ENCODE measurements at regions not wholly inside any gene's neighbourhood (a gene's known extent, or its start where the extent isn't known, plus 50 kb on each side); places are given as distances from the start of the nearest gene placed in this dataset.
"Not testable (repeated sequence)": the region's sequence is repeated elsewhere in the genome, so short reads cannot be mapped to it uniquely, and the experiment has no call there.

DNA sequence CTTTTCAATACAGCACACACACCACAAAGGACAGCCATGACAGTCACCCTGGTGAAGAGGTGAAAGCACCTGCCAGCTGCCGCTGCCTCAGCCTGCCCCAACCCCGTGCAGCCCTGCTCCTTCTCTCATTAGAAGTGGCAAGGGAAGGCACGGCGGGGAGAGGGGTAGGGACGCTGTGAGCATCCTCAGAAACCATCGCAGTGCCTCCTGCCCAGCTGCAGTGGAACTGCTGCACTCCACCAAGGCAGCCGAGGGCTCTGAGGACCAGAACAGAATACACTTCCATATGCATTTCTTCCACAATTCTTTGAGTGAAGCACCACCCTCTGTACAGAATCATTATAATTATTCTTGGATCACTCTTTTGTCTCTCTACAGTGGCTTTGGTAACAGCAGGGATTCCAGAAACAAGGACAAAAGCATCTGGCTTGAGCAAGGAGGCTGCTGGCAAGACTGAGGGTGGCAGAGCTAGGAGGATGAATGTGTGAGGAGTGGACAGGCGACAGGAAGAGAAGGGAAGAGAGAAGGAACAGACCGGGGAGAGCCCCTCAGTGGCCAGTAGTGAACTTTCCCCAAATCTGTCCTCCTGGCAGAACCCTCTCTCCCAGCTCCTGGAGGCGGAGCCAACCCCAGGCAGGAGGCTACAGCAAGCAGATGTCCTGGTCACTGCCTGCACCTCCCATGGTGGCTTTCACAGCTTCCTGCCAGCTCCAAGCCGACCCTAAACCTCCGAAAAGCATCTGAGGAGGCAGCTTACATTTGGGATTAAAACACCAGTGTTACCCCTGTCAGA is 73.2 kb downstream of the MTNR1A start:
- DNase-seq (ENCODE audit: low spot score) (no peak), ATAC-seq (no peak)
- intact Hi-C loops (cut with DNase I) = no loop called here

- ATAC-seq = no peak
- intact Hi-C loops (cut with DNase I) = no loop called here
These were observed 80.2 kb downstream of the MTNR1A start for GRCh38 chr4:186475202-186475601.

DNA sequence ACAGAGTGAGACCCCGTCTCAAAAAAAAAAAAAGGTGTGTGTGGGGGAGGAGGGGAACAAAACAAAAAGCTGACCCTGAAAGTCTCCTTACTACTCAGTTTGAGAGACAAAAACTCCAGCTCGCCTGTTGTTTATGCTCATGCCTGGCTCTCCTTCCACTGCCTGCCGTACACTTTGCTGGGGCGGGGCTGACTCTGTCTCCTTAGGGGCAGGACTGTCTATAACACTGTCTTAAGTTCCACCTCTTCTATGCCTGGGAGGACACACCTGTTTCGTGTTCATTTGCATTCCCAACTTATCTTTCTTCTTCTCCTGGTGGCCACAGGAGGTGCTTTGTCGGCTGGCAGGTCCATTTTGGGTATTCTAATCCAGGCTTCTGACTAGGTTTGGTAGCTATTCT is 81.4 kb downstream of the MTNR1A start:
- DNase-seq (ENCODE audit: low spot score) (no peak), ATAC-seq (no peak)
- intact Hi-C loops (cut with DNase I) = loop anchor here (5.0 kb wide), 1 partner anchor 113 kb away; no protein-coding TSS in a partner anchor

More at GRCh38 chr4:186475202-186475601, 80.2 kb downstream of the MTNR1A start:
- no peak for DNase-seq (ENCODE audit: low spot score)

GRCh38 chr4:186472948-186473347 is 82.4 kb downstream of the MTNR1A start:
- intact Hi-C loops (cut with DNase I) = loop anchor here (5.0 kb wide), 1 partner anchor 114 kb away; no protein-coding TSS in a partner anchor
- DNase-seq (ENCODE audit: low spot score) (no peak), ATAC-seq (no peak)

- intact Hi-C loops (cut with DNase I) = loop anchor here (5.0 kb wide), 1 partner anchor 116 kb away; no protein-coding TSS in a partner anchor
- ATAC-seq (no peak), DNase-seq (ENCODE audit: low spot score) (no peak)
These were observed 83.9 kb downstream of the MTNR1A start for GRCh38 chr4:186471441-186471840.

DNA sequence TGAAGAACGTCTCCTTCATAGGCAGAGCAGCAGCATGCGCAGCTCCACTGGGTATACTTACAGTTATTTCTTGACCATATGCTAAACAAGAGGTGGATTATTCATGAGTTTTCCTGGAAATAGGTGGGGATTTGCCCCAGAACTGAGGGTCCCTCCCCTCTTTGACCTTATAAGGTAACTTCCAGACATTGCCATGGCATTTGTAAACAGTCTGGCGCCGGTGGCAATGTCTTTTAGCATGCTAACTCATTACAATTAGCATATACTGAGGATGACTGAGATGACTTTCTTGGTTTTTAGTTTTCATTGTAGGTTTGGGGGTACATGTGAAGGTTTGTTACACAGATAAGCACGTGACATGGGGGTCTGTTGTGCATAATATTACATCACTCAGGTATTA is 97.3 kb downstream of the MTNR1A start:
- intact Hi-C loops (cut with DNase I) = no loop called here
- ATAC-seq (no peak), DNase-seq (ENCODE audit: low spot score) (no peak)

GRCh38 chr4:186451982-186452381 is 103.4 kb downstream of the MTNR1A start:
- intact Hi-C loops (cut with DNase I) = no loop called here
- DNase-seq (ENCODE audit: low spot score) (no peak), ATAC-seq (no peak)

- no peak for ATAC-seq
- no peak for DNase-seq (ENCODE audit: low spot score)
- intact Hi-C loops (cut with DNase I) = no loop called here
These were observed 105.4 kb downstream of the MTNR1A start for GRCh38 chr4:186449954-186450353.

- DNase-seq (ENCODE audit: low spot score) (no peak), ATAC-seq (no peak)
- intact Hi-C loops (cut with DNase I) = no loop called here
These were observed 110.3 kb downstream of the MTNR1A start for GRCh38 chr4:186445040-186445439.

GRCh38 chr4:186441502-186441901 is 113.9 kb downstream of the MTNR1A start:
- DNase-seq (ENCODE audit: low spot score) = no peak
- no peak for ATAC-seq
- intact Hi-C loops (cut with DNase I) = no loop called here

- no peak for ATAC-seq
- intact Hi-C loops (cut with DNase I) = no loop called here
- no peak for DNase-seq (ENCODE audit: low spot score)
These were observed 126.9 kb downstream of the MTNR1A start for GRCh38 chr4:186428481-186428880.

DNA sequence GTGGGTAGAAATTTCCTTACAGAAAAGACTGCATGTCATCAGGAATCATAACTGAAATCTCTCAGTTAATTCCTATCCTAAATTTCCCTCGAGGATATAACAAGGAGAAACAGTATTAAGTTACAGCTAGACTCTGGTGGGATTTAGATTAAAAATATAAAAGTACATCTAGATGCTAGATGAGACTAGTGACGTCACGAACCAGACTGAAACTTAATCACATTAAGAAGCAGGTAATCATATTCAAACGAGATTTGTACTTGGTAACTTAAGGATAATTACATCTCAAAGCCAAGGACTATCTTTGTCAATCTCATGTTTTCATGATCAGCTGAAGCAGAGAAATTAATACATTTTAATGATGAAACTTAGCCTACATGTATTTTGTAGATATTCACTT is 130.6 kb downstream of the MTNR1A start:
- intact Hi-C loops (cut with DNase I) = no loop called here
- DNase-seq (ENCODE audit: low spot score) (no peak), ATAC-seq (no peak)

GRCh38 chr4:186422296-186422695 is 133.1 kb downstream of the MTNR1A start:
- ATAC-seq (no peak), DNase-seq (ENCODE audit: low spot score) (no peak)
- intact Hi-C loops (cut with DNase I) = no loop called here

DNA sequence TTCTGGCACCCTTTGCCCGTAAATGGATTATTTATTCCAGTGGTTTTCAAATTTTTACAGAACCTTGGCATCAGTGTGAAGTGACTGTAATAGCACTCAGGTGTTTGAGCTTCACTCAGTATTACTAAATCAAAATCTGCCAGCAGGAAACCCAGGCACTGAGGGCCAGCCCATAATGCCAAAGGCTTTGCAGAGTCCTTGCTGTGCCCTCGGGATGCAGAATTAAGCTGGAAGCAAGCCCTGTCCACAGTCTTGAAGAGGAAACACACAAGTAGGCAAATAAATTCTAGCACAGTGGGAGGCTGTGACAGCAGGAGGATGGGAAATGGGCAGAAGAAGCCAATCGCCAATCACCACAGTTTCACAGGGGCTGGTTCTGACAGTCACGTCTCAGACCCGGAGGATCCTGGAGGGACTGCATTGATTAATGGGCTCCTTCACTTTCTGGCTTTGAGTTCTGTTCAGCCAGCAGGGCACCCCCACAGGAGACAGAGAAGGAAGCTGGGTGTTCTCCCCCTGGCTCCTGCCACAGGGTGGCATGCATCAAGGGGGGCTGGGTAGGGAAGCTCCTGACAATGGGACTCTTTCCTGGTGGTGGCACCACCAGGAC is 138.8 kb downstream of the MTNR1A start:
- intact Hi-C loops (cut with DNase I) = no loop called here
- DNase-seq (ENCODE audit: low spot score) (no peak), ATAC-seq (no peak)

DNA sequence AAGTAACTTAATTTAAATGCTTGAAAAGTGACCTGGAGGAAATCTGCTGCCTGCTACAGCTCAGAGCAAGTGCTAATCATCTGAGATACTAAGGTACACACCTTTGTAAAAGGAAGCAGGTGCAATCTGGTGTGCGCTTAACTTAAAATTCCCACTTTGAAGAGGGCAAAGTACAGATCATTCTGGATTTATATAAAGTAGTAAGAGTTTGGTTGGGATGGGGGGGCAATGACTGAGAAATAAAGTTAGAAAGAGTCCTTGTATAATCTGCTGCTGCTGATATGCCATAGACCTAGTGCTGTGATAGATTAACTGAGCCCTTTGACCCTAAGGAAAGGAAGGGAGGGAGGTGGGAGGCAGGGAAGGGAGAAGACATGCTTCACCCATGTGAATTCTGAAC is 141.0 kb downstream of the MTNR1A start:
- no peak for DNase-seq (ENCODE audit: low spot score)
- intact Hi-C loops (cut with DNase I) = no loop called here
- no peak for ATAC-seq

DNA sequence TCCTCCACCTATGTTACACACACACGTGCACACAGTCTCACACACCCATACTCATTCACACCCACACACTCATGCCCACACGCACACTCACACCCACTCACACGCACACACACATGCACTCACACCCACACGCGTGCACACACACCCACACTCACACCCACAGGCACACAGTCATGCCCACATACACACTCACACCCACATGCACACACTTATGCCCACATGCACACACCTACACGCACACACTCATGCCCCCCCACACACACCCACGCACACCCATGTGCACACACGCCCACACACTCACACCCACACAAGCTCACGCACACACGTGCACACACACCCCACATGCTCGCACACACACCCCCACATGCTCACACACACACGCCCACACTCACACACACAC is 140.0 kb downstream of the F11 start:
- ATAC-seq (no peak), DNase-seq (ENCODE audit: low spot score) (no peak)
- intact Hi-C loops (cut with DNase I) = no loop called here

DNA sequence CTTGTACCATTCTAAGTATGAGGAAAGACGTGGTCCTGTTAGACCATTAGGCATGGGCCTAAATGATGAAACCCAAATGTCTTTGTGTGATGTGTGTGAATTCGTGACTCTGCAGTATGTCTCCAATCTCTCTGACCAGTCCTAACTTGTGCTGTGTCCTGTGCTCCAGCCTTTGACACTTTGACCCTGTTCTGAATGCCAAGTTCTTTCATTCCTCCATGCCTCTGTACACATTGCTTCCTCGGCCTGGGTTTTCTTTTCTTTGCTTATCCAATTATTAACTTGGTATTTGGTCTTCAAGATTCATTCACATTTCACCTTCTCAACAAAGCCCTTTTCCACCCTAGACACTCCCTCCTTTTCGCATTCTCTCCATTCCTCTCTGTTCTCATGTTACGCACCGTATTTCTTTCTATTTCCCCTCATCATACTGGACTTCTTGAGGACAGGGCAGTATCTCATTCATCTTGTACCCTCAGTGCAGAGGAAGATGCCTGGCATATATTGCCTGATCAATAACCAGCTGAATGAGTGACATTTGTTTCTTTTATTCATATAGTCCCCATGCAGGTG is 138.7 kb downstream of the F11 start:
- ATAC-seq (no peak), DNase-seq (ENCODE audit: low spot score) (no peak)
- intact Hi-C loops (cut with DNase I) = no loop called here

- ATAC-seq (no peak), DNase-seq (ENCODE audit: low spot score) (no peak)
- intact Hi-C loops (cut with DNase I) = no loop called here
These were observed 134.7 kb downstream of the F11 start for GRCh38 chr4:186400676-186401075.

DNA sequence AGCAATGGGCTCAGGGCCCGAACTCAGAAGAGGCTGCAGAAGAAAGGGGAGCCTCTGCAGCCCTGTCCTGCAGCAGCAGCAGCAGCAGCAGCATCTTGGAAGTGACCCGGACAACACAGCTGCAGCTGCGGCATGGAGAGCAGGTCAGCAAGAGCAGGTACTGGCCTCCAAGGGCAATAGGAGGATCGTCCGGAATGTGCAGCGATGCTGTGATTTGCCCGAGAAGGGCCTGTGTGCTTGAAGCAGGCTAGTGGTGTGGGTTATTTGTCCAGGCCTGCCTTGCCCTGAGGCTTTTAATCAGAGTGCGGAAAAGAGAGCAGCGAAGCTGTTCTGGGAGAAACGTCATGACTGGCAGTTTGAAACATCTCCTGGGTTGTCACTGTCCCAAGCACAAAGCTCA is 126.0 kb downstream of the F11 start:
- no peak for DNase-seq (ENCODE audit: low spot score)
- intact Hi-C loops (cut with DNase I) = no loop called here
- ATAC-seq = no peak

GRCh38 chr4:186384328-186384727 is 118.3 kb downstream of the F11 start:
- ATAC-seq; intact Hi-C loops (cut with DNase I); DNase-seq (ENCODE audit: low spot score): not testable (repeated sequence)

Data from sciatic nerve (tissue), 2 donors.